Breast epithelium (tissue), 4 donors: ENCODE measurements at regions not wholly inside any gene's neighbourhood (a gene's known extent, or its start where the extent isn't known, plus 50 kb on each side); places are given as distances from the start of the nearest gene placed in this dataset.

Experiments used
- DNase-seq, 2 donors: peaks; one replicate each; pipeline ENCODE4 v3.0.0-alpha.2; 2019; ENCODE audit warnings: low spot score in 2 of 2
- H3K27ac ChIP-seq, 2 donors: fragments of 200-600 bp; sonication (generic) in 1 of 2; one replicate each; pipeline ENCODE4 v1.5.1; 2016 to 2019; ENCODE audit warnings: mild to moderate bottlenecking in 1 of 2
- H3K27me3 ChIP-seq, 2 donors: fragments of 200-600 bp; sonication (generic) in 1 of 2; one replicate each; pipeline versions ENCODE4 v1.5.1 to v1.6.0; 2017 to 2019; ENCODE audit warnings: control low read depth in 1 of 2, mild to moderate bottlenecking in 1 of 2
- H3K36me3 ChIP-seq: fragments of 200-600 bp; one replicate; pipeline ENCODE4 v1.5.1; 2019
- H3K4me1 ChIP-seq, 2 donors: fragments of 200-600 bp; sonication (generic); one replicate each; pipeline ENCODE4 v1.5.1; 2016 to 2019; ENCODE audit warnings: control low read depth in 1 of 2
- H3K4me3 ChIP-seq, 3 donors: fragments of 200-600 bp; sonication (generic); 1 replicate in 2 of 3; 2 replicates in 1 of 3; pipeline ENCODE4 v1.5.1; 2016 to 2019; ENCODE audit warnings: mild to moderate bottlenecking in 3 of 3, moderate library complexity in 2 of 3
- H3K9me3 ChIP-seq, 2 donors: fragments of 200-600 bp; sonication (generic) in 1 of 2; one replicate each; pipeline ENCODE4 v1.5.1; 2016 to 2019; ENCODE audit warnings: control low read depth in 1 of 2
- CTCF ChIP-seq, 3 donors: fragments of 450-650 bp; IDR thresholded peaks; one replicate each; pipeline ENCODE4 v1.5.1; 2016 to 2017; ENCODE audit warnings: antibody characterized with exemption in 3 of 3, mild to moderate bottlenecking in 3 of 3, moderate library complexity in 3 of 3
- POLR2A ChIP-seq: fragments of 450-650 bp; IDR thresholded peaks from one replicate; pipeline ENCODE4 v1.6.1; 2016; ENCODE audit warnings: antibody characterized with exemption, mild to moderate bottlenecking, moderate library complexity
- POLR2AphosphoS5 ChIP-seq, 3 donors: sonication (generic); formaldehyde crosslinking; IDR thresholded peaks; one replicate each; pipeline ENCODE4 v1.6.1; 2017; ENCODE audit warnings: antibody characterized with exemption in 3 of 3
- intact Hi-C: fragments of 100-400 bp; cut with DNase I; formaldehyde crosslinking; loops from one replicate; pipeline ENCODE4 v1.15.1; 2023; ENCODE audit warnings: low total_unique reads

- DNase-seq: no peak
- Histone ChIP-seq H3K4me1 (no peaks in the 10 kb centered on the region), H3K27me3 (no peaks in the 10 kb centered on the region), H3K36me3 (no peaks in the 10 kb centered on the region), H3K4me3 (no peak overlapping the region), H3K27ac (no peak overlapping the region), H3K9me3 (no peaks in the 10 kb centered on the region)
- intact Hi-C loops: no loop called here
- TF ChIP-seq POLR2A (no peak), CTCF (IDR thresholded peaks at IDR 0.05) (no peak), POLR2AphosphoS5 (IDR thresholded peaks at IDR 0.05) (no peak)
Measured at GRCh38 chr4:119750771-119751170, 122.2 kb upstream of the PDE5A start.

GRCh38 chr4:119750048-119750447 lies 121.4 kb upstream of the PDE5A start:
- Histone ChIP-seq H3K4me1 (no peaks in the 10 kb centered on the region), H3K9me3 (no peaks in the 10 kb centered on the region), H3K27me3 (no peaks in the 10 kb centered on the region), H3K36me3 (no peaks in the 10 kb centered on the region), H3K27ac (no peak overlapping the region), H3K4me3 (no peak overlapping the region)
- TF ChIP-seq POLR2AphosphoS5 (IDR thresholded peaks at IDR 0.05) (no peak), POLR2A (no peak), CTCF (IDR thresholded peaks at IDR 0.05) (no peak)
- no peak for DNase-seq
- intact Hi-C loops: no loop called here

- Histone ChIP-seq H3K4me3 (no peak overlapping the region), H3K27ac (peak overlapping the region in 1 of 2 donors; percentile 28), H3K4me1 (no peaks in the 10 kb centered on the region), H3K9me3 (no peaks in the 10 kb centered on the region), H3K36me3 (no peaks in the 10 kb centered on the region), H3K27me3 (no peaks in the 10 kb centered on the region)
- TF ChIP-seq POLR2AphosphoS5 (IDR thresholded peaks at IDR 0.05) (no peak), CTCF (IDR thresholded peaks at IDR 0.05) (no peak), POLR2A (no peak)
- DNase-seq: no peak
- intact Hi-C loops: no loop called here
Measured at GRCh38 chr4:119748853-119749252, 120.2 kb upstream of the PDE5A start.

GRCh38 chr4:119746951-119747350 lies 118.3 kb upstream of the PDE5A start:
- H3K4me1 ChIP-seq: no peaks in the 10 kb centered on the region
- intact Hi-C loops: no loop called here
- H3K27ac ChIP-seq: no peak overlapping the region
- H3K9me3 ChIP-seq: no peaks in the 10 kb centered on the region
- no peak for TF ChIP-seq CTCF (IDR thresholded peaks at IDR 0.05)
- TF ChIP-seq POLR2A: no peak
- TF ChIP-seq POLR2AphosphoS5 (IDR thresholded peaks at IDR 0.05): no peak
- no peak for DNase-seq
- H3K27me3 ChIP-seq: no peaks in the 10 kb centered on the region
- no peak overlapping the region for H3K4me3 ChIP-seq
- no peaks in the 10 kb centered on the region for H3K36me3 ChIP-seq

GRCh38 chr4:119745351-119745750 lies 116.7 kb upstream of the PDE5A start:
- Histone ChIP-seq H3K9me3 (no peaks in the 10 kb centered on the region), H3K27ac (no peak overlapping the region), H3K36me3 (no peaks in the 10 kb centered on the region), H3K4me3 (no peak overlapping the region), H3K27me3 (no peaks in the 10 kb centered on the region), H3K4me1 (no peaks in the 10 kb centered on the region)
- intact Hi-C loops: no loop called here
- TF ChIP-seq POLR2A (no peak), POLR2AphosphoS5 (IDR thresholded peaks at IDR 0.05) (no peak), CTCF (IDR thresholded peaks at IDR 0.05) (no peak)
- no peak for DNase-seq
